Right lobe of liver (tissue), 6 donors: ENCODE measurements at regions not wholly inside any gene's neighbourhood (a gene's known extent, or its start where the extent isn't known, plus 50 kb on each side); places are given as distances from the start of the nearest gene placed in this dataset.

Source experiments
- ATAC-seq, 4 donors: fragments of 200-7000 bp; cut with Tn5 transposase; one replicate each; pipeline ENCODE4 v1.9.1; 2020; ENCODE audit warnings: mild to moderate bottlenecking in 4 of 4, moderate library complexity in 4 of 4
- DNase-seq, 3 donors: peaks; one replicate each; pipeline ENCODE4 v3.0.0-alpha.2; 2020
- H3K27ac ChIP-seq, 3 donors: fragments of 200-600 bp; one replicate each; pipeline ENCODE4 v1.8.0; 2022
- H3K27me3 ChIP-seq, 2 donors: fragments of 200-600 bp; one replicate each; pipeline ENCODE4 v1.8.0; 2022
- H3K36me3 ChIP-seq, 4 donors: fragments of 200-600 bp; sonication (generic) in 1 of 4; one replicate each; pipeline versions ENCODE4 v1.5.1 to v1.8.0; 2017 to 2022; ENCODE audit warnings: control low read depth in 1 of 4
- H3K4me1 ChIP-seq, 4 donors: fragments of 200-600 bp; sonication (generic) in 1 of 4; one replicate each; pipeline versions ENCODE4 v1.5.1 to v1.8.0; 2017 to 2022; ENCODE audit warnings: control low read depth in 1 of 4
- H3K4me3 ChIP-seq, 3 donors: fragments of 200-600 bp; one replicate each; pipeline ENCODE4 v1.8.0; 2022
- H3K9me3 ChIP-seq, 4 donors: fragments of 200-600 bp; sonication (generic) in 1 of 4; one replicate each; pipeline versions ENCODE4 v1.5.1 to v1.8.0; 2017 to 2022; ENCODE audit warnings: control low read depth in 1 of 4
- CTCF ChIP-seq, 4 donors: fragments of 200-600 bp in 3 of 4; fragments of 450-650 bp in 1 of 4; IDR thresholded peaks; one replicate each; pipeline versions ENCODE4 v1.5.1 to v1.8.0; 2016 to 2022; ENCODE audit warnings: antibody characterized with exemption in 4 of 4, mild to moderate bottlenecking in 2 of 4
- POLR2A ChIP-seq: fragments of 450-650 bp; IDR thresholded peaks from one replicate; pipeline ENCODE4 v1.6.1; 2017; ENCODE audit warnings: antibody characterized with exemption, mild to moderate bottlenecking
- WGBS: methylation state at CpG from one replicate; pipeline ENCODE4 v1.1.6; 2018; ENCODE audit warnings: low coverage, low lambda C conversion rate; ENCODE audit not compliant: insufficient coverage; ENCODE audit errors: missing lambda C conversion rate; 5-methylcytosine and 5-hydroxymethylcytosine counted together
- intact Hi-C, 2 donors: fragments of 100-400 bp; cut with DNase I; formaldehyde crosslinking; loops; one replicate each; pipeline versions ENCODE4 v1.11.2 to v1.14.1; 2022
- donor health status: DM: no; HTN: yes; CAD: no.
- donor health status: DM: no; HTN: no; CAD: no.
- donor health status: DM: no; HTN: no; CAD: no.
- donor health status: DM: no; HTN: yes; CAD: no.
- donor health status: DM: no; HTN: yes; CAD: no.

GRCh38 chr10:111360260-111360925 is 283.6 kb downstream of the ADRA2A start:
- no peak overlapping the region for H3K4me3 ChIP-seq
- peak; percentile 29 to 53 (median 47) for DNase-seq
- peak; percentile 42 to 64 (median 58) for TF ChIP-seq CTCF (IDR thresholded peaks at IDR 0.05)
- no peak for TF ChIP-seq POLR2A
- 18% methylated on average over 5 of the region's 5 CpGs for WGBS
- no peaks in the 10 kb centered on the region for H3K9me3 ChIP-seq
- no peak overlapping the region for H3K27ac ChIP-seq
- no peaks in the 10 kb centered on the region for H3K27me3 ChIP-seq
- no peaks in the 10 kb centered on the region for H3K36me3 ChIP-seq
- H3K4me1 ChIP-seq, result no peaks in the 10 kb centered on the region
- intact Hi-C loops, result no loop called here
- peak; percentile 78 to 98 (median 94) for ATAC-seq

GRCh38 chr10:111367531-111367930 is 290.7 kb downstream of the ADRA2A start:
- Histone ChIP-seq H3K27ac (no peak overlapping the region), H3K9me3 (no peaks in the 10 kb centered on the region), H3K4me3 (no peak overlapping the region), H3K4me1 (no peaks in the 10 kb centered on the region), H3K27me3 (no peaks in the 10 kb centered on the region), H3K36me3 (no peaks in the 10 kb centered on the region)
- DNase-seq (no peak), ATAC-seq (no peak)
- 27% methylated on average over 1 of the region's 2 CpGs for WGBS
- intact Hi-C loops, result no loop called here
- TF ChIP-seq CTCF (IDR thresholded peaks at IDR 0.05) (no peak), POLR2A (no peak)

GRCh38 chr10:111370101-111370500 is 293.3 kb downstream of the ADRA2A start:
- WGBS, result 39% methylated on average over 3 of the region's 3 CpGs
- Histone ChIP-seq H3K36me3 (no peaks in the 10 kb centered on the region), H3K9me3 (no peaks in the 10 kb centered on the region), H3K4me3 (no peak overlapping the region), H3K27me3 (no peaks in the 10 kb centered on the region), H3K27ac (no peak overlapping the region), H3K4me1 (no peaks in the 10 kb centered on the region)
- TF ChIP-seq CTCF (IDR thresholded peaks at IDR 0.05) (no peak), POLR2A (no peak)
- no peak for DNase-seq
- intact Hi-C loops, result no loop called here
- ATAC-seq, result no peak

GRCh38 chr10:111373696-111374095 is 296.9 kb downstream of the ADRA2A start:
- Histone ChIP-seq H3K4me1 (no peaks in the 10 kb centered on the region), H3K27ac (no peak overlapping the region), H3K36me3 (no peaks in the 10 kb centered on the region), H3K27me3 (no peaks in the 10 kb centered on the region), H3K4me3 (no peak overlapping the region), H3K9me3 (no peaks in the 10 kb centered on the region)
- no peak for DNase-seq
- no peak for ATAC-seq
- no CpG with 5 or more reads among the region's 1 CpG for WGBS
- no peak for TF ChIP-seq POLR2A
- TF ChIP-seq CTCF (IDR thresholded peaks at IDR 0.05), result no peak
- intact Hi-C loops, result no loop called here
